Activated naive CD4-positive, alpha-beta T cell treated with Interleukin-2 at 50 U/mL for 16 hours (primary cell): ENCODE measurements at regions not wholly inside any gene's neighbourhood (a gene's known extent, or its start where the extent isn't known, plus 50 kb on each side); places are given as distances from the start of the nearest gene placed in this dataset.
"Not testable (repeated sequence)": the region's sequence is repeated elsewhere in the genome, so short reads cannot be mapped to it uniquely, and the experiment has no call there.

Source experiments
- DNase-seq: peaks from one replicate; pipeline ENCODE4 v3.0.0-alpha.2; 2020

DNA sequence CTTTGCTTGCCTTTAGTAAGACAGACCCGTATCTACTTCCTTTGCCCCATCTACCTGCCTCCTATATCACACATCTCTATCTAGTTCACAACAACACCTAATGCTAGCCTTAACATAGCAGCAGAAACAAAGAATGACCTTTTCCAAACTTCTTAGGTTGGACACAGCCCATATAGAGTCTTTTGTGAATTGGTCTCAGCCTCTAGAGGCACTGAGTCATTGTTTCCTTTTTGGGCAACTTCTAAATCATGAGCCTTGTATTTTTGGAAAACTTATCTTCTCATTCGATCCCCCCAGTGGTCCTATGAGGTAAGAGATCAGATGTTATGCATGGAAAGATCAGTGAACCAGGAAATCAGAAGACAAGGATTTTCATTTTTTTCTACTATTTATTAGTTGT, 679.4 kb upstream of the USP24 start:
- no peak for DNase-seq

- DNase-seq = no peak
Observed at GRCh38 chr1:55893155-55893554, 678.0 kb upstream of the USP24 start.

DNA sequence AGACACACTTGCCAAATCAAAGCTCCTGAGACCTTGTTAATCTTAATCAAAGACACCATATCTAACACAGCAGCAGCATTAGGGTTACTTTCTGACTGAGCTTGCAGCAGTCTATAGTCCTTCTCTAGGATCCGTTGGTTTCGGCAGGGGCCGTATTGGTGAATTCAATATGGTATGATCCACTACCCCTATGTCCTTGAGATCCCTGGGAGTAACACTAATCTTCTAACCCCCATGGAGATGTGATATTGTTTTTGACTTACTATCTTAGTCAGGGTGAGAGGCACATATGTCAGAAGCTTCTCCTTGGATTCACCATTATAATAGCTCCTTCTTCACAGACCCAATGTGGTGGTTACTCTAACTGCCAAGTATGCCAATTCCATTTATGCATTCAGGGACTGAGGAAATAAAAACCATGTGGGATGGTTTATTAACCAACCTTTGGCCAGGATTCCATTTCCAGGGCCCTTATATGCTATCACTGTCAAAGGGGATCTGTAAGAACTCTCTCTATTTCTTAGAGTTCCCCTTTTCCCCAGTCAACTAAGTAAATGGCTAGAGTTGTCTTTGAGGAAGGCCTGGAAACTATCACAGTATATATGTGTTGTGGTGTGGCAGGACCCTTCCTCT, 673.6 kb upstream of the USP24 start:
- no peak for DNase-seq

GRCh38 chr1:55886856-55887712, 671.9 kb upstream of the USP24 start:
- DNase-seq = no peak

DNA sequence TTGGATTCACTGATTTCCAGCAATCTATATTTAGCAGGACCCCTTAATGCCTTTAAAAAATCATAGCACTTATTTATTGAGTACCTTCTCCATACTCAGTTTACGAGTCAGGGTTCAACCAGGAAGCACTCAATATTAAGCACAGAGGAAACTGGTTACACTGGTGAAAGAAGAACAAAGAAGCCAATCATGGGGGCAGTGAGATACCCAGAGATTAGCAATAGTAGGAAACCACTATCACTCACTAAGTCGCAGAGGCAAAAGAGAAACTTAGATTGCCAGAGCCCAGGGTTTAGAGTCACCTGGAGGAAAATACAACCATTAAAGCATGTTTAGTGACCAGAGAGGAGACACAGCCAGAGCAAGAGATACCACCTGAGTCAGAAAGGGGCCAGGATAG, 670.5 kb upstream of the USP24 start:
- DNase-seq = no peak

GRCh38 chr1:55882931-55883330, 667.8 kb upstream of the USP24 start:
- no peak for DNase-seq

DNA sequence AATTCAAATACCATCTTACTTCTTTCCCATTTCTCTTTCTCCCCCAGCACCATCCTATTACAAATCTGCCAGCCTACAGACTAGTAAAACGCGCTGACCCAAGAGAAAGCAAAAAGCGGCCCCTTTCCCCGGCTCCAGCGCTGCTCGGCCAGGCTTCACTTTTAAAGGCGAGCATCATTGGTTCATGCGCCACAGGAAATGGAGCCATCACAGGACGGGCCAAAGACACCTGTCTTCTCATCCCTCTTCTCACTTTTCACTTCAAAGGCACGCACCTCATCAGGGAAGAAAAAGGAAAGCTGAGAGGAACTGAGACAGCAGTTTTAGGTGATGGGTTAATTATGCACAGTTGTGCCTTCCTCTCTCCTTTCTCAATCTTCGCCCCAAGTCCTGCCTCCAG, 664.2 kb upstream of the USP24 start:
- no peak for DNase-seq

DNA sequence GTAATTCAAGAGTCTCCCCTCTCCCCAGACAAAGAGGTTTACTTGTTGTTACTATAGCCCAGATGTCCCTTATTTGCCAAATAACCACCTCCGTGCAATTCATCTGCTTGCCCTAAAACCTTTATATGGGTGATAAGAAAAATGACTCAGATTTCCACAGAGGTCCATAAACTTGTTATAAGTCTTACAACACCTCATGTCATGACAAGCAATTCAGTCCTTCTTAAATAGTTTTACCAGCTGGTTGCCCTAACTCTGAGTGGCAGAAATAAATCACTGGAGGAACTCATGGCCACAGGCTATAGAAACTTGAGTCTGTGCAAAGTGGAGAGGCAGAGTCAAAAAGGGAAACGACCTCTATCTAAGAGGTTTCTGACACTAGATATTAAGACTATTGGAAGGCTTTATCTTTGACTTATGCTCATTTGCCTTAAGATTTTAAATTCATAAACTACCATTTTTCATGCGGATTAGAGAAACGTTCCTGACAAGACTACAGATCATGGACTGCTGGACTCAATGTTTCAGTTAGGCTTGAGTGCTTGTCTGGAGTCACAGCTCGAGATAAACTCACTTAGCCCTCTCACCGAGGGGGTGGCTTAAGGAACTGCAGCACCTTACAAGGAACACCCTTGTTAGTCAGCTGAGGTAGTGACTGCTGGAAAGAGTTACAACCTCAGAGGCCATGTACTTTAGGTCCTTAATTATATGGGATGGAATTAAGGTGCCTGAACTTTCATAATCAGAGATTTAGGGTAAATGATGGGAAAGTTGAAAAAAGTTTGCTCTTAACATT, 662.5 kb upstream of the USP24 start:
- DNase-seq = no peak

GRCh38 chr1:55876276-55877060, 661.3 kb upstream of the USP24 start:
- DNase-seq = no peak

- no peak for DNase-seq
Observed at GRCh38 chr1:55870106-55870505, 654.9 kb upstream of the USP24 start.

- no peak for DNase-seq
Observed at GRCh38 chr1:55869065-55869464, 653.9 kb upstream of the USP24 start.

- no peak for DNase-seq
Observed at GRCh38 chr1:55868026-55868425, 652.9 kb upstream of the USP24 start.

- no peak for DNase-seq
Observed at GRCh38 chr1:55867304-55867843, 652.2 kb upstream of the USP24 start.

DNA sequence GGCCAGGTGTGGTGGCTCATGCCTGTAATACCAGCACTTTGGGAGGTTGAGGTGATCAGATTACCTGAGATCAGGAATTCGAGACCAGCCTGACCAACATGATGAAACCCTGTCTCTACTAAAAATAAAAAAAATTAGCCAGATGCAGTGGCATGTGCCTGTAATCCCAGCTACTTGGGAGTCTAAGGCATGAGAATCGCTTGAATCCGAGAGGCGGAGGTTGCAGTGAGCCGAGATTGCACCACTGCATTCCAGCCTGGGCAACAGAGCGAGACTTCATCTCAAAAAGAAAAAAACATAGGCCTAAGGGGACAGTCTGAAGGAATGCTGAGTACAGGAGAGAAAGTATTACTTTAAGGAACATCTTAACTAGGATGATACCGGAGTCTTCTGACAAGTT, 650.6 kb upstream of the USP24 start:
- DNase-seq = not testable (repeated sequence)

- DNase-seq = no peak
Observed at GRCh38 chr1:55864251-55864650, 649.1 kb upstream of the USP24 start.

DNA sequence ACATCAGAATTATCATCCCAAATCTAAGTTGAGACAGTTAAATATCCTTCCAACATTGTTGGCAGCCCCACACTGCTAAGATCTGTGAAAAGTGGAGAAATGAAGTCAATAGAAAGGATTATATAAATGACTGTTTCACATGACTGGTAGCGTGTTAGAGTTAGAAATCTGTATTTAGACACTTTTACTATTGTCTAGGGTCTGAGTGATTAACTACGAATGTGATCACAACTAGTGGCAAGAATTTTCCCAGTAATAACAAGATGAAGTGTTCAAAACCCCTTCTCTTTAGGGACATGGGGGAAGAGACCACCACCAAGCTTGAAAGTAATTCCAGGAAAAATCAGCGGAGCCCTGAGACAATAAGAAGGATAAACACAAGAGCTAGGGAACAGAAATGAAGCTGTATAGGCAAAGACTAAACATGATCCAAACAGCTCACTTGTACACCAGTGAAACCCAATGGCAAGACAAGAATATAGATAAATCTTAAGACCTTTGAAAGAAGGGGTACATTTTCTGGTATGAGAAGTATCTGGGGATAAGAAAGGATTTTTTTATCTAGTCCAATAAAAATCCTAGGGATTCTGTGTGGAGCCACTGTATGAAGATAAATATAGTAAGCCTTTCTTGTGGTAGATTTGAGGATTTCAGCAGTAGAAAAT, 646.6 kb upstream of the USP24 start:
- DNase-seq = no peak

- no peak for DNase-seq
Observed at GRCh38 chr1:55860798-55861519, 645.8 kb upstream of the USP24 start.

GRCh38 chr1:55860326-55860725, 645.2 kb upstream of the USP24 start:
- DNase-seq = no peak

DNA sequence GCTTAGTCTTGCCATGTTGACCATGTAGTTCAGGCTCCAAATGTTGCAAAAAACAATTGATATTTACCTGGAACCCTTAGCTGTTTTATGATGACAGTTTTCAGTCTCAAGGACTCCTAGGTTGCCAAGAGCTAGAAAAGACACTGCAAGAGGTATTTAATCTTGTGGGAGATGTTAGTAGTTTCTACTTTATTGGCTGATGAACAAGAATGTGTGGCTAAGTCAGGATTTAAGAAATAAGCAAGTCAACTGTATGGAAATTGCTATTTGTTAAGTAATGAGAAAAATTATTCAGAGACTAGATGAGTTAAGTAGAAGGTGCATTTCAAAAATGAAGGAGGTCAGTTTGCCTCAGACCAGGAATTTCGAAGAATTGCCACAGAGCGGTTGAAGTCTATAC, 639.7 kb upstream of the USP24 start:
- no peak for DNase-seq

DNA sequence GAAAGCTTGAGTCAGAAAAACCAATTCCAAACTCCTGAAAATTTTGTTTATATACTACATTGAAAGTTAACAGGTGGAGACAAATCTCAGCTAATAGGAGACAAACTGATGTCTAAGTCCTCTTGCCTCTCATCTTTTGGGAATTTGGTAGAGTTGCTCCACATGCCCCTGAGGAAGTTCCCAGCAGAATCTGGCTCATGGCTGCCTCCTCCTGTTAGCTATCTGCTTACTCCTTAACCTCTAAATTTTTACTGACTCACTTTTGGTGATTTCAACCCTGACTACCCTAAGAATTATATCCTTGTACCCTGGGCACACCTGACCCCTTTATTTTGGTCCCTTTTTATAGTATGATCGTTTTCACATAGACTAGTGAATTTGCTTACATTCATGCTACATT, 633.7 kb upstream of the USP24 start:
- no peak for DNase-seq

DNA sequence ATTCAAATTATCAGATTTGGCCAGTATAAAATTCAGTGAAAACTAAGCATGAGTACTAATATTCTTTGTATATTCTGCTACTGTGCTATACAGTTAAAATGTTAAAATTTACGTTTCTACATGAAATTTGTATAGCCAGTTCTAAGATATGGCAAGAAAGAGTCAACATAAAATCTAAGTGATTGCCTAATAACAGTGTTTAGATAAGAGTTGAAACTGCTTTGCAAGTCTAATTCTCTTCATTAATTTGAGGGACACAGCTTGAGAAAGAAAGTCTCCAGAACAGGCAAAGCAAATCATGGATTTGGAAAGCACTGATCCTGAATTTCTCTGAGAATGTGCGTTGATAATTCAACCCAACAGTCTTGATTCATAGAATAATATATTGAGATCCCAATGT, 630.9 kb upstream of the USP24 start:
- DNase-seq = no peak
